Endothelial cell (in vitro differentiated cells): ENCODE measurements at regions not wholly inside any gene's neighbourhood (a gene's known extent, or its start where the extent isn't known, plus 50 kb on each side); places are given as distances from the start of the nearest gene placed in this dataset.

Source experiments
- DNase-seq: peaks from one replicate; pipeline ENCODE4 v3.0.0; 2021; ENCODE audit warnings: low spot score
- H3K27ac Mint-ChIP-seq: one replicate; pipeline ENCODE4 v1.8.0; 2021; ENCODE audit warnings: mixed read lengths, inconsistent platforms; ENCODE audit not compliant: unreplicated experiment
- H3K27me3 Mint-ChIP-seq: one replicate; pipeline ENCODE4 v1.8.0; 2021; ENCODE audit warnings: mild to moderate bottlenecking, moderate library complexity, mixed read lengths, inconsistent platforms; ENCODE audit not compliant: unreplicated experiment
- H3K36me3 Mint-ChIP-seq: one replicate; pipeline ENCODE4 v1.8.0; 2021; ENCODE audit warnings: mild to moderate bottlenecking, low read depth, mixed read lengths, inconsistent platforms; ENCODE audit not compliant: unreplicated experiment
- H3K4me1 Mint-ChIP-seq: one replicate; pipeline ENCODE4 v1.8.0; 2021; ENCODE audit warnings: mild to moderate bottlenecking, mixed read lengths, inconsistent platforms; ENCODE audit not compliant: unreplicated experiment
- H3K4me3 Mint-ChIP-seq: one replicate; pipeline ENCODE4 v1.8.0; 2021; ENCODE audit warnings: mild to moderate bottlenecking, mixed read lengths, inconsistent platforms; ENCODE audit not compliant: unreplicated experiment
- H3K9me3 Mint-ChIP-seq: one replicate; pipeline ENCODE4 v1.8.0; 2021; ENCODE audit warnings: mixed read lengths, inconsistent platforms; ENCODE audit not compliant: unreplicated experiment
- TF ChIP-seq, protein P1 (sequence below): fragments of 200-600 bp; sonication (generic); IDR thresholded peaks from one replicate; pipeline ENCODE4 v1.5.0; 2021; ENCODE audit warnings: antibody characterized with exemption; ENCODE audit not compliant: unreplicated experiment

DNA sequence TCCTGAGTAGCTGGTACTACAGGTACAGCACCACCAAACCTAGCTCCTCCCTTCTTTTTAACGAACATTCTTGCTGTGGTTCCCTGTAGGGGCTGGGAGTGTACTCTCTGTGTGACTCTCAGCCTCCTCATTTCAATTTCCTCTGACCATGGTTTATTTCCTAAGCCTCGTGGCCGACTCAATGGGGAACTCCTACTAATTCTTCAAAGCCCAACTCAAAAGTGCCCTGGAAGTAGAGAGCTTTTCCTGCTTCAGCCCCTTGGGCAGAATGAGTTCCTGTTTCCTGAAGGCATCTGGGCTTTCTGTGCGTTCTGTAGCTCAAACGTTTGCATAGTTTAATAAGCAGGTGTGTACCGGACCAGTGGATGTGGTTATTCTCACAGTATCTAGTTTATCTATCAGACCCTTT, 70.9 kb upstream of the ACOT11 start:
- no peak for DNase-seq
- H3K27ac Mint-ChIP-seq, result peak overlapping the region; percentile 80
- peaks cover 42% of the 10 kb centered on the region for H3K4me1 Mint-ChIP-seq

DNA sequence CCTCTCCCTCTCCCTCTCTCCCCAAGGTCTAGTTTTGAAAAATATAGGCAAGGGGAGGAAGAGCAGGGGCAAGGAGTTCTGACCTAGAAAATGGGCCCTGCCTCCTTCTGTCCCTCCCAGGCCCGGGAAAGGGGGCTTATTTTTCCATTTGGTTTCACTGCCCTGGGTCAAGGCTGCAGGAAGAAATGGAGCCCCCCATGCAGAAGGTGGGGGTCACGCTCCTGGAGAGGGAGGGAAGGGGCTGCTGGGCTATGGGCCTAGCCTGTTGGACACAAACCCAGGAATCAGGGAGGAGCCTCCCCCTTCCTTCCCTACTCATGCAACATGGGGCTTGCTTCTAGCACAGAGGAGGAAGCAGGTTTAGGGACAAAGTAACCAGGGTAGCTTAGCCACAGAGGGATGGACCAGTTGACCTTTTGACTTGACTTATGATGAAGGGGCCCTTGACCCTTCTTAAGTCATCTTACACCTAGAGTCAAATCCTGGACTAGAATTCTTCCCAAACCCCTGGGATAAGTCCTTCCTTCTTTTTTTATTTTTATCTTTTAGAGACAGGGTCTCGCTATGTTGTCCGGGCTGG, 70.4 kb upstream of the SSBP3 start:
- Mint-ChIP-seq H3K4me3 (peak overlapping the region; percentile 51), H3K27ac (peak overlapping the region; percentile 96), H3K9me3 (no peaks in the 10 kb centered on the region), H3K4me1 (peaks cover 46% of the 10 kb centered on the region), H3K36me3 (peaks cover 5% of the 10 kb centered on the region), H3K27me3 (peaks cover 21% of the 10 kb centered on the region)
- TF ChIP-seq, protein P1, sequence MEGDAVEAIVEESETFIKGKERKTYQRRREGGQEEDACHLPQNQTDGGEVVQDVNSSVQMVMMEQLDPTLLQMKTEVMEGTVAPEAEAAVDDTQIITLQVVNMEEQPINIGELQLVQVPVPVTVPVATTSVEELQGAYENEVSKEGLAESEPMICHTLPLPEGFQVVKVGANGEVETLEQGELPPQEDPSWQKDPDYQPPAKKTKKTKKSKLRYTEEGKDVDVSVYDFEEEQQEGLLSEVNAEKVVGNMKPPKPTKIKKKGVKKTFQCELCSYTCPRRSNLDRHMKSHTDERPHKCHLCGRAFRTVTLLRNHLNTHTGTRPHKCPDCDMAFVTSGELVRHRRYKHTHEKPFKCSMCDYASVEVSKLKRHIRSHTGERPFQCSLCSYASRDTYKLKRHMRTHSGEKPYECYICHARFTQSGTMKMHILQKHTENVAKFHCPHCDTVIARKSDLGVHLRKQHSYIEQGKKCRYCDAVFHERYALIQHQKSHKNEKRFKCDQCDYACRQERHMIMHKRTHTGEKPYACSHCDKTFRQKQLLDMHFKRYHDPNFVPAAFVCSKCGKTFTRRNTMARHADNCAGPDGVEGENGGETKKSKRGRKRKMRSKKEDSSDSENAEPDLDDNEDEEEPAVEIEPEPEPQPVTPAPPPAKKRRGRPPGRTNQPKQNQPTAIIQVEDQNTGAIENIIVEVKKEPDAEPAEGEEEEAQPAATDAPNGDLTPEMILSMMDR, result no peak
- DNase-seq, result no peak

More for the DNA sequence above, 70.9 kb upstream of the ACOT11 start:
- TF ChIP-seq, protein P1, result no peak
- no peaks in the 10 kb centered on the region for H3K9me3 Mint-ChIP-seq
- peaks cover 19% of the 10 kb centered on the region for H3K27me3 Mint-ChIP-seq
- H3K36me3 Mint-ChIP-seq, result peaks cover 5% of the 10 kb centered on the region
- H3K4me3 Mint-ChIP-seq, result no peak overlapping the region

DNA sequence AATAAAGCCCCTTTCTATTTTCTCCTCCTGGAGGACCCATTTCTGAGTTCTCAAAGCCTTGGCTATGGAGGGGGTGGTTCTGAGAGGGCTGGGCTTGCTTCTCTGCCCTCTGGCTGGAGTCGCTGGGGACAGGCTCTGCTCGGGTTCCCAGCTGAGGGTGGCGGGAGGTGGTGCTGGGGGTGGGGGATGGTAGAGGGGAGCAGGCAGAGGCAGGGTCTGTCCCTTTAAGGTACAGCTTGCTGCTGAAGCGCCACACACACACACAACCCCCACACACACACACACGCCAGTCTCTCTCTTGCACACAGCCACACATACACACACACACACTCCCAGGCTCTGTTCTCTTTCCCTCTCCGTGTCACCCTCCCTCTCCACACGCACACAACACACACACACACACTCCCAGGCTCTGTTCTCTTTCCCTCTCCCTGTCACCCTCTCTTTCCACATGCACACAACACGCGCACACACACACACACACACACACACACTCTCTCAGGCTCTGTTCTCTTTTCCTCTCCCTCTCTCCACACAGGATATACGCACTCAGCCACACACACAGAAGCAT, 69.8 kb upstream of the SSBP3 start:
- Mint-ChIP-seq H3K4me1 (peaks cover 44% of the 10 kb centered on the region), H3K36me3 (peaks cover 5% of the 10 kb centered on the region), H3K27ac (peak overlapping the region; percentile 96), H3K9me3 (no peaks in the 10 kb centered on the region), H3K4me3 (peak overlapping the region; percentile 51), H3K27me3 (peaks cover 21% of the 10 kb centered on the region)
- DNase-seq, result no peak
- TF ChIP-seq, protein P1, result no peak

DNA sequence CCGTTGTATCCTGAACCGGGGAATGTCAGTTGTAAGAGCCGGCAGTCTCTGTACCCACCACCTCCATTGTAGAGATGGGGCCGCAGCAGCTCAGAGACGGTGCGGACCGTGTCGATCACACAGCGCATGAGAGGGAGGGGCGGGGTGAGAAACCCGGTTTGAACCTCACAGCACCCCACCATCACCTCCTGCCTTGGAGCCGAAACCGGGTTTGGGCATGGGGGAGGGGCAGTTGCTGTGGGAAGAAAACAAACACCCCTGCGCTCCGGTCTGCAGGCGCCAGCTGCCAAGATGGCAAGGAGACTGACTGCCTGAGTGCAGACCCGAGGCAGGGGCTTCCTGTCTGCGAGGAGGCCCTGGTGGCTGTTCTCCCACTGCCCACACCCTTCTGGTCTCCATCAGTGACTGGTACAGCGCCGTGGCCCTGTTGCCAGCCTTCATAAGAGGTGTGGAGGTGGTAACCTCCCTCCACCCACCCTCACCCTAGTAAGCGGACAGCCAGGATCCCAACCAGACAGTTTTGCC, 69.2 kb upstream of the SSBP3 start:
- H3K4me3 Mint-ChIP-seq, result no peak overlapping the region
- H3K27ac Mint-ChIP-seq, result peak overlapping the region; percentile 18
- H3K9me3 Mint-ChIP-seq, result no peaks in the 10 kb centered on the region
- DNase-seq, result no peak
- H3K36me3 Mint-ChIP-seq, result peaks cover 5% of the 10 kb centered on the region
- H3K4me1 Mint-ChIP-seq, result peaks cover 38% of the 10 kb centered on the region
- peaks cover 18% of the 10 kb centered on the region for H3K27me3 Mint-ChIP-seq
- TF ChIP-seq, protein P1, result no peak
